CD14-positive monocyte (primary cell): ENCODE measurements at regions not wholly inside any gene's neighbourhood (a gene's known extent, or its start where the extent isn't known, plus 50 kb on each side); places are given as distances from the start of the nearest gene placed in this dataset.

ENCODE experiments used
- DNase-seq, 3 donors: peaks; one replicate each; pipeline ENCODE4 v3.0.0-alpha.2; 2011 to 2022
- H2AFZ ChIP-seq: 2 replicates; pipeline ENCODE4 v1.6.0; 2012; ENCODE audit warnings: mild to moderate bottlenecking, low read depth, low read length, inconsistent platforms; ENCODE audit not compliant: insufficient read depth, poor library complexity, severe bottlenecking
- H3K27ac ChIP-seq, 2 donors: 1 replicate in 1 of 2; 2 replicates in 1 of 2; pipeline ENCODE4 v1.5.1; 2012 to 2013; ENCODE audit warnings: low read length in 2 of 2, control low read depth in 1 of 2, inconsistent platforms in 1 of 2, low read depth in 1 of 2, mild to moderate bottlenecking in 1 of 2
- H3K27me3 ChIP-seq, 2 donors: one replicate each; pipeline versions ENCODE4 v1.6.0 to v1.6.1; 2011 to 2013; ENCODE audit warnings: low read length in 2 of 2; ENCODE audit not compliant: control insufficient read depth in 2 of 2, insufficient read depth in 2 of 2
- H3K36me3 ChIP-seq, 2 donors: replicated peaks in 1 of 2; 1 replicate in 1 of 2; 2 replicates in 1 of 2; pipeline versions ENCODE4 v1.5.1 to v1.6.1; 2012 to 2013; ENCODE audit warnings: low read length in 2 of 2, control low read depth in 1 of 2, inconsistent platforms in 1 of 2, mild to moderate bottlenecking in 1 of 2; ENCODE audit not compliant: insufficient read depth in 2 of 2, control insufficient read depth in 1 of 2
- H3K4me1 ChIP-seq, 2 donors: 1 replicate in 1 of 2; 2 replicates in 1 of 2; pipeline versions ENCODE4 v1.5.1 to v1.6.1; 2012 to 2013; ENCODE audit warnings: low read length in 2 of 2, control low read depth in 1 of 2, inconsistent platforms in 1 of 2, mild to moderate bottlenecking in 1 of 2, moderate library complexity in 1 of 2; ENCODE audit not compliant: insufficient read depth in 2 of 2, control insufficient read depth in 1 of 2
- H3K4me2 ChIP-seq: replicated peaks from 2 replicates; pipeline ENCODE3; 2012; ENCODE audit warnings: low read length, moderate library complexity, mild to moderate bottlenecking; ENCODE audit not compliant: poor library complexity, severe bottlenecking; ENCODE audit errors: extremely low read depth
- H3K4me3 ChIP-seq, 3 experiments: fragments of 200-600 bp in 1 of 3; sonication (generic) in 1 of 3; replicated peaks in 1 of 3; 1 replicate in 2 of 3; 2 replicates in 1 of 3; pipeline ENCODE4 v1.5.1; 2011 to 2013; ENCODE audit warnings: low read length in 3 of 3, mild to moderate bottlenecking in 3 of 3, control low read depth in 2 of 3, low read depth in 2 of 3, inconsistent platforms in 1 of 3, moderate library complexity in 1 of 3
- H3K79me2 ChIP-seq: 2 replicates; pipeline ENCODE4 v1.6.0; 2012; ENCODE audit warnings: mild to moderate bottlenecking, control low read depth, inconsistent platforms, low read length, moderate library complexity; ENCODE audit not compliant: insufficient read depth
- H3K9ac ChIP-seq: 2 replicates; pipeline ENCODE4 v1.6.0; 2017; ENCODE audit warnings: low read length, mild to moderate bottlenecking; ENCODE audit not compliant: insufficient read depth, poor library complexity, severe bottlenecking
- H3K9me3 ChIP-seq, 2 donors: replicated peaks in 1 of 2; 1 replicate in 1 of 2; 2 replicates in 1 of 2; pipeline versions ENCODE4 v1.5.1 to v1.6.1; 2012 to 2013; ENCODE audit warnings: low read length in 2 of 2, control low read depth in 1 of 2; ENCODE audit not compliant: control insufficient read depth in 1 of 2, insufficient read depth in 1 of 2
- H4K20me1 ChIP-seq: 2 replicates; pipeline ENCODE4 v1.6.0; 2012; ENCODE audit warnings: mild to moderate bottlenecking, low read length, control low read depth, moderate library complexity; ENCODE audit not compliant: insufficient read depth
- H3K27ac Mint-ChIP-seq, 7 donors: one replicate each; pipeline ENCODE4 v1.8.0; 2020; ENCODE audit warnings: mild to moderate bottlenecking in 7 of 7, mixed read lengths in 7 of 7, moderate library complexity in 6 of 7, inconsistent platforms in 2 of 7
- H3K27me3 Mint-ChIP-seq, 3 donors: one replicate each; pipeline ENCODE4 v1.8.0; 2021 to 2022; ENCODE audit warnings: low read depth in 3 of 3, mild to moderate bottlenecking in 3 of 3, mixed read lengths in 3 of 3, moderate library complexity in 3 of 3, inconsistent platforms in 1 of 3
- H3K36me3 Mint-ChIP-seq, 2 donors: one replicate each; pipeline ENCODE4 v1.8.0; 2020; ENCODE audit warnings: mixed read lengths in 2 of 2, inconsistent platforms in 1 of 2, mild to moderate bottlenecking in 1 of 2
- H3K4me1 Mint-ChIP-seq: one replicate; pipeline ENCODE4 v1.8.0; 2020; ENCODE audit warnings: mild to moderate bottlenecking, mixed read lengths
- H3K4me3 Mint-ChIP-seq, 2 donors: one replicate each; pipeline ENCODE4 v1.8.0; 2020; ENCODE audit warnings: mild to moderate bottlenecking in 2 of 2, mixed read lengths in 2 of 2, moderate library complexity in 1 of 2
- H3K9me3 Mint-ChIP-seq, 7 donors: one replicate each; pipeline ENCODE4 v1.8.0; 2020 to 2022; ENCODE audit warnings: mixed read lengths in 7 of 7, mild to moderate bottlenecking in 6 of 7, moderate library complexity in 6 of 7, inconsistent platforms in 2 of 7
- WGBS: methylation state at CpG from one replicate; pipeline ENCODE4 v1.1.5; 2013; ENCODE audit warnings: missing lambda C conversion rate; ENCODE audit not compliant: insufficient coverage; 5-methylcytosine and 5-hydroxymethylcytosine counted together
- intact Hi-C, 2 donors: fragments of 100-400 bp; cut with micrococcal nuclease; formaldehyde crosslinking; loops; one replicate each; pipeline versions ENCODE4 v1.15.0 to v1.15.1; 2023
- TF ChIP-seq, protein P1 (sequence below): fragments of 200-600 bp; IDR thresholded peaks from one replicate; pipeline ENCODE4 v1.8.0; 2022; ENCODE audit warnings: antibody characterized with exemption, mild to moderate bottlenecking

DNA sequence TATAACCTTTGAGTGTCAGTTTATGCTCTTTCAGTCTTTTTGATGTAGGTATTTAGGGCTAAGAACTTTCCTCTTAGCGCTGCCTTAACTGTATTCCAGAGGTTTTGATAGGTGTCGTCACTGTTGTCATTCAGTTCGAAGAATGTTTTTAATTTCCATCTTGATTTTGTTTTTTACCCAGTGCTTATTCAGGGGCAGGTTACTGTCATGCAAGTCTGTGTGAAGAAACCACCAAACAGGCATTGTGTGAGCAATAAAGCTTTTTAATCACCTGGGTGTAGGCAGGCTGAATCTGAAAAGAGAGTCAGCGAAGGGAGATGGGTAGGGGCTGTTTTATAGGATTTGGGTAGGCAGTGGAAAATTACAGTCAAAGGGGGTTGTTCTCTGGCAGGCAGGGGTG, 142.0 kb upstream of the USP9Y start:
- Histone ChIP-seq H2AFZ (no peak overlapping the region), H3K4me2 (no peak overlapping the region), H3K4me3 (no peak overlapping the region), H3K9me3 (peaks cover 0 to 4% of the 10 kb centered on the region in 2 donors), H3K36me3 (no peaks in the 10 kb centered on the region), H3K27me3 (no peaks in the 10 kb centered on the region), H3K4me1 (no peaks in the 10 kb centered on the region), H3K9ac (no peak overlapping the region), H4K20me1 (no peaks in the 10 kb centered on the region), H3K79me2 (no peaks in the 10 kb centered on the region), H3K27ac (no peak overlapping the region)
- no peaks in the 10 kb centered on the region for H3K4me1 Mint-ChIP-seq
- no peak overlapping the region for H3K27ac Mint-ChIP-seq
- H3K27me3 Mint-ChIP-seq = no peaks in the 10 kb centered on the region
- 100% methylated on average over 2 of the region's 4 CpGs for WGBS
- DNase-seq = no peak
- TF ChIP-seq, protein P1, sequence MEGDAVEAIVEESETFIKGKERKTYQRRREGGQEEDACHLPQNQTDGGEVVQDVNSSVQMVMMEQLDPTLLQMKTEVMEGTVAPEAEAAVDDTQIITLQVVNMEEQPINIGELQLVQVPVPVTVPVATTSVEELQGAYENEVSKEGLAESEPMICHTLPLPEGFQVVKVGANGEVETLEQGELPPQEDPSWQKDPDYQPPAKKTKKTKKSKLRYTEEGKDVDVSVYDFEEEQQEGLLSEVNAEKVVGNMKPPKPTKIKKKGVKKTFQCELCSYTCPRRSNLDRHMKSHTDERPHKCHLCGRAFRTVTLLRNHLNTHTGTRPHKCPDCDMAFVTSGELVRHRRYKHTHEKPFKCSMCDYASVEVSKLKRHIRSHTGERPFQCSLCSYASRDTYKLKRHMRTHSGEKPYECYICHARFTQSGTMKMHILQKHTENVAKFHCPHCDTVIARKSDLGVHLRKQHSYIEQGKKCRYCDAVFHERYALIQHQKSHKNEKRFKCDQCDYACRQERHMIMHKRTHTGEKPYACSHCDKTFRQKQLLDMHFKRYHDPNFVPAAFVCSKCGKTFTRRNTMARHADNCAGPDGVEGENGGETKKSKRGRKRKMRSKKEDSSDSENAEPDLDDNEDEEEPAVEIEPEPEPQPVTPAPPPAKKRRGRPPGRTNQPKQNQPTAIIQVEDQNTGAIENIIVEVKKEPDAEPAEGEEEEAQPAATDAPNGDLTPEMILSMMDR = no peak
- H3K9me3 Mint-ChIP-seq = peaks cover 0 to 23% (median 0%) of the 10 kb centered on the region in 7 donors
- H3K4me3 Mint-ChIP-seq = no peak overlapping the region
- intact Hi-C loops = no loop called here
- H3K36me3 Mint-ChIP-seq = no peaks in the 10 kb centered on the region

DNA sequence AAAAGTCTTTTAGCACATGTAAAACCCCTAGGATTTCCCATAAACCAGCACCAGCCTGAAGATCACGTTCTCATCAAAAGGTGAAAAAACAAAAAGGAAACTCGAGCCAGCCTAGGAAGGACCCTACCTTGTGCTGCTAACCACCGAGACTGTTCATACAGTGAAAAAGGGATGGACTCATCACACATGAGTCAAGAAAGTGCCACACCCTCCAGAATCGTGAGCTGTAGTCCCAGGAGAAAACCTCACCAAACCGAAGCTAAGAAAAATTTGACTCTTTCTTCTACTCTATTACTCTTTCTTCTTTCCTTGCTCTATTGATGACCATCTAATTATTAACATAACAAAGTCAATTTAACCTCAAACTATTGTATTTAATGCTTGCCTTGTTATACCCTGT, 124.8 kb upstream of the USP9Y start:
- H3K27me3 Mint-ChIP-seq = peaks cover 0 to 1% (median 0%) of the 10 kb centered on the region in 3 donors
- WGBS = 100% methylated on average over 1 of the region's 5 CpGs
- Histone ChIP-seq H3K36me3 (no peaks in the 10 kb centered on the region), H3K9ac (no peak overlapping the region), H3K27me3 (no peaks in the 10 kb centered on the region), H3K4me3 (no peak overlapping the region), H3K4me1 (no peaks in the 10 kb centered on the region), H4K20me1 (no peaks in the 10 kb centered on the region), H2AFZ (no peak overlapping the region), H3K4me2 (no peak overlapping the region), H3K79me2 (no peaks in the 10 kb centered on the region), H3K9me3 (no peaks in the 10 kb centered on the region), H3K27ac (no peak overlapping the region)
- H3K9me3 Mint-ChIP-seq = peaks cover 0 to 9% (median 0%) of the 10 kb centered on the region in 7 donors
- no peak overlapping the region for H3K4me3 Mint-ChIP-seq
- no peak overlapping the region for H3K27ac Mint-ChIP-seq
- intact Hi-C loops = no loop called here
- TF ChIP-seq, protein P1 = no peak
- no peak for DNase-seq
- H3K4me1 Mint-ChIP-seq = no peaks in the 10 kb centered on the region
- no peaks in the 10 kb centered on the region for H3K36me3 Mint-ChIP-seq
